H9 (cell line): ENCODE measurements at regions not wholly inside any gene's neighbourhood (a gene's known extent, or its start where the extent isn't known, plus 50 kb on each side); places are given as distances from the start of the nearest gene placed in this dataset.

Experiments
- DNase-seq: peaks from one replicate; pipeline ENCODE4 v3.0.0-alpha.2; 2017
- H2AFZ ChIP-seq: one replicate; pipeline ENCODE4 v1.6.1; 2013; ENCODE audit warnings: mild to moderate bottlenecking, low read length, control low read depth, moderate library complexity
- H2AK5ac ChIP-seq: 2 replicates; pipeline ENCODE4 v1.6.1; 2013; ENCODE audit warnings: low read length, control low read depth, mixed read lengths; ENCODE audit not compliant: insufficient read length
- H2BK120ac ChIP-seq: one replicate; pipeline ENCODE4 v1.6.1; 2013; ENCODE audit warnings: low read depth, mild to moderate bottlenecking, low read length, control low read depth, inconsistent platforms; ENCODE audit not compliant: poor library complexity, severe bottlenecking
- H2BK12ac ChIP-seq: 2 replicates; pipeline ENCODE4 v1.6.1; 2013; ENCODE audit warnings: low read length, control low read depth, mixed read lengths, low read depth; ENCODE audit not compliant: insufficient read length
- H2BK15ac ChIP-seq: 2 replicates; pipeline ENCODE4 v1.6.1; 2013; ENCODE audit warnings: low read depth, low read length, control low read depth
- H2BK20ac ChIP-seq: one replicate; pipeline ENCODE4 v1.6.1; 2013; ENCODE audit warnings: low read depth, mild to moderate bottlenecking, low read length, control low read depth, inconsistent platforms; ENCODE audit not compliant: poor library complexity, severe bottlenecking
- H2BK5ac ChIP-seq: 2 replicates; pipeline ENCODE4 v1.6.1; 2013; ENCODE audit warnings: low read length, control low read depth, mixed read lengths; ENCODE audit not compliant: insufficient read length
- H3K14ac ChIP-seq: 2 replicates; pipeline ENCODE4 v1.6.1; 2013; ENCODE audit warnings: low read length, control low read depth; ENCODE audit not compliant: insufficient read depth
- H3K18ac ChIP-seq: 2 replicates; pipeline ENCODE4 v1.6.1; 2013; ENCODE audit warnings: low read depth, mild to moderate bottlenecking, mixed read lengths, low read length, control low read depth; ENCODE audit not compliant: insufficient read length
- H3K23ac ChIP-seq: 2 replicates; pipeline ENCODE4 v1.6.1; 2013; ENCODE audit warnings: low read length, control low read depth, mixed read lengths, low read depth; ENCODE audit not compliant: insufficient read length
- H3K23me2 ChIP-seq: 2 replicates; pipeline ENCODE4 v1.6.1; 2013; ENCODE audit warnings: low read depth, mild to moderate bottlenecking, mixed read lengths, low read length, control low read depth; ENCODE audit not compliant: insufficient read length, poor library complexity, severe bottlenecking
- H3K27ac ChIP-seq: 2 replicates; pipeline ENCODE4 v1.5.1; 2013; ENCODE audit warnings: low read length, control low read depth, mixed read lengths, low read depth; ENCODE audit not compliant: insufficient read length
- H3K27me3 ChIP-seq: 2 replicates; pipeline ENCODE4 v1.6.1; 2013; ENCODE audit warnings: low read length, control low read depth, inconsistent platforms; ENCODE audit not compliant: insufficient read depth
- H3K4ac ChIP-seq: 2 replicates; pipeline ENCODE4 v1.6.1; 2013; ENCODE audit warnings: low read depth, mild to moderate bottlenecking, control low read depth, inconsistent platforms, low read length, moderate library complexity
- H3K4me1 ChIP-seq: 2 replicates; pipeline ENCODE4 v1.6.1; 2013; ENCODE audit warnings: low read length, control low read depth, inconsistent platforms; ENCODE audit not compliant: insufficient read depth
- H3K4me2 ChIP-seq: 2 replicates; pipeline ENCODE4 v1.6.1; 2013; ENCODE audit warnings: low read length, control low read depth, mixed read lengths; ENCODE audit not compliant: insufficient read length, insufficient read depth
- H3K56ac ChIP-seq: 2 replicates; pipeline ENCODE4 v1.6.1; 2013; ENCODE audit warnings: low read depth, mild to moderate bottlenecking, mixed read lengths, low read length, control low read depth; ENCODE audit not compliant: insufficient read length
- H3K79me1 ChIP-seq: 2 replicates; pipeline ENCODE4 v1.6.1; 2013; ENCODE audit warnings: low read depth, mild to moderate bottlenecking, moderate library complexity, low read length, control low read depth, inconsistent platforms; ENCODE audit not compliant: insufficient read depth, poor library complexity, severe bottlenecking
- H3K79me2 ChIP-seq: 2 replicates; pipeline ENCODE4 v1.6.1; 2013; ENCODE audit warnings: low read length, control low read depth, inconsistent platforms; ENCODE audit not compliant: insufficient read depth
- H3K9ac ChIP-seq: 2 replicates; pipeline ENCODE4 v1.6.1; 2013; ENCODE audit warnings: low read length, control low read depth, mixed read lengths; ENCODE audit not compliant: insufficient read length; ENCODE audit errors: extremely low read depth
- H3K9me3 ChIP-seq: one replicate; pipeline ENCODE4 v1.6.1; 2013; ENCODE audit warnings: low read depth, low read length, inconsistent platforms; ENCODE audit not compliant: control insufficient read depth
- H3T11ph ChIP-seq: one replicate; pipeline ENCODE4 v1.6.1; 2013; ENCODE audit warnings: mild to moderate bottlenecking, low read length, control low read depth, inconsistent platforms
- H4K20me1 ChIP-seq: one replicate; pipeline ENCODE4 v1.6.1; 2013; ENCODE audit not compliant: control insufficient read depth, insufficient read length, insufficient read depth
- H4K5ac ChIP-seq: 2 replicates; pipeline ENCODE4 v1.6.1; 2013; ENCODE audit warnings: low read depth, mild to moderate bottlenecking, mixed read lengths, low read length, control low read depth; ENCODE audit not compliant: insufficient read length
- H4K8ac ChIP-seq: replicated peaks from 2 replicates; pipeline ENCODE4 v1.6.1; 2013; ENCODE audit warnings: low read length, control low read depth, mixed read lengths, low read depth; ENCODE audit not compliant: insufficient read length
- H4K91ac ChIP-seq: 2 replicates; pipeline ENCODE4 v1.6.1; 2013; ENCODE audit warnings: low read depth, mild to moderate bottlenecking, moderate library complexity, mixed read lengths, low read length, control low read depth; ENCODE audit not compliant: insufficient read length
- H3K27ac Mint-ChIP-seq, 3 experiments: 2 replicates in 2 of 3; 3 replicates in 1 of 3; pipeline ENCODE4 v1.8.0; 2020 to 2021; ENCODE audit warnings: mixed read lengths in 3 of 3, mild to moderate bottlenecking in 1 of 3, moderate library complexity in 1 of 3
- H3K27me3 Mint-ChIP-seq: 2 replicates; pipeline ENCODE4 v1.8.0; 2021; ENCODE audit warnings: low read depth, mild to moderate bottlenecking, moderate library complexity, mixed read lengths
- H3K36me3 Mint-ChIP-seq, 3 experiments: 2 replicates in 2 of 3; 3 replicates in 1 of 3; pipeline ENCODE4 v1.8.0; 2020 to 2021; ENCODE audit warnings: low read depth in 3 of 3, mixed read lengths in 3 of 3; ENCODE audit not compliant: insufficient read depth in 1 of 3
- H3K4me1 Mint-ChIP-seq, 2 experiments: 2 replicates each; pipeline ENCODE4 v1.8.0; 2020; ENCODE audit warnings: mixed read lengths in 2 of 2
- H3K4me3 Mint-ChIP-seq, 2 experiments: 2 replicates in 1 of 2; 3 replicates in 1 of 2; pipeline ENCODE4 v1.8.0; 2020 to 2021; ENCODE audit warnings: mild to moderate bottlenecking in 2 of 2, mixed read lengths in 2 of 2, moderate library complexity in 1 of 2
- H3K9me3 Mint-ChIP-seq, 2 experiments: 2 replicates in 1 of 2; 3 replicates in 1 of 2; pipeline ENCODE4 v1.8.0; 2020; ENCODE audit warnings: mild to moderate bottlenecking in 2 of 2, mixed read lengths in 2 of 2, moderate library complexity in 1 of 2
- CTCF ChIP-seq: fragments of 200-600 bp; sonication (generic); conservative IDR thresholded peaks from 3 replicates; pipeline ENCODE4 v1.8.0; 2021; ENCODE audit warnings: antibody characterized with exemption, mild to moderate bottlenecking
- WGBS: extraction: QIAGEN DNeasy Blood & Tissue Kit; methylation state at CpG from one replicate; pipeline ENCODE4 v1.1.7; 2013; ENCODE audit warnings: missing lambda C conversion rate, low lambda C conversion rate, mixed read lengths; ENCODE audit not compliant: insufficient read length; ENCODE audit errors: extremely low coverage; 5-methylcytosine and 5-hydroxymethylcytosine counted together

DNA sequence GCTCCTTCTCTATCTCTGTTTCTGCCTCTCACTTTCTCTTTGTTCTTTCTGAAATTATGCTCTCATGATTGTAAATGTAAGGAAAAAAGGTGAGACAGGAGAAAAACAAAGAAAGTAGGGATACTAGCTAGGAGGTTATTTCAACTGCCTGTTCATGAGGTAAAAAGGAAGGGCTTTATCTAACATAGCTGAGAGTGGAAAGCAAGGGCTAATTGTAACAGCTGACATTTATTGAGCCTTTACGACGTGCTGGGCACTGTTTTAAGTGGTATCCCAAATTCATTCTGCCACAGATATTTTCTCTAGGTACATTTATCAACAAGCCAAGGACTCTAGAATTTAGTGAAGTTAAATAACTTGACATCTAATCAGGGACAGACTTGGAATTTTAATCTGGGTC is 133.1 kb upstream of the GNPDA2 start:
- Histone ChIP-seq H2AK5ac (no peak overlapping the region), H3K79me1 (no peaks in the 10 kb centered on the region), H3K23me2 (no peaks in the 10 kb centered on the region), H2BK15ac (no peak overlapping the region), H3K9me3 (no peaks in the 10 kb centered on the region), H3K56ac (no peak overlapping the region), H2BK12ac (no peak overlapping the region), H3K23ac (no peak overlapping the region), H4K91ac (no peak overlapping the region), H3K27ac (no peak overlapping the region), H3T11ph (no peak overlapping the region), H2BK20ac (no peak overlapping the region), H3K14ac (no peak overlapping the region), H3K27me3 (no peaks in the 10 kb centered on the region), H2BK5ac (no peak overlapping the region), H4K8ac (no peak overlapping the region), H4K20me1 (no peaks in the 10 kb centered on the region), H3K4ac (no peak overlapping the region), H3K4me2 (no peak overlapping the region), H3K4me1 (peaks cover 6% of the 10 kb centered on the region; the same call in 1 of the 2 replicates), H3K18ac (no peak overlapping the region), H4K5ac (no peak overlapping the region), H3K79me2 (no peaks in the 10 kb centered on the region), H2AFZ (no peak overlapping the region), H3K9ac (no peak overlapping the region), H2BK120ac (no peak overlapping the region)
- Mint-ChIP-seq H3K4me3 (no peak overlapping the region), H3K27me3 (peaks cover under 1% of the 10 kb centered on the region), H3K27ac (peak overlapping the region in 1 of 3 experiments; percentile 59; a peak in 2 of 7 replicates), H3K36me3 (peaks cover 0 to 5% (median under 1%) of the 10 kb centered on the region in 3 experiments; a peak in 1 of 7 replicates), H3K9me3 (peaks cover 4 to 5% of the 10 kb centered on the region in 2 experiments; a peak in 3 of 5 replicates), H3K4me1 (peaks cover 33 to 38% of the 10 kb centered on the region in 2 experiments)
- DNase-seq = no peak
- WGBS = no CpG with 5 or more reads among the region's 2 CpGs
- no peak for TF ChIP-seq CTCF
